ENCODE measurements at regions not wholly inside any gene's neighbourhood (a gene's known extent, or its start where the extent isn't known, plus 50 kb on each side); places are given as distances from the start of the nearest gene placed in this dataset.
"Not testable (repeated sequence)": the region's sequence is repeated elsewhere in the genome, so short reads cannot be mapped to it uniquely, and the experiment has no call there.

- Mint-ChIP-seq H3K27me3 (no peaks in the 10 kb centered on the region), H3K4me1 (ENCODE audit: low read depth in 2 of 2) (no peaks in the 10 kb centered on the region), H3K9me3 (peaks cover 8 to 16% of the 10 kb centered on the region in 2 donors), H3K36me3 (ENCODE audit: insufficient read depth) (no peaks in the 10 kb centered on the region), H3K27ac (no peak overlapping the region), H3K4me3 (no peak overlapping the region)
- ATAC-seq (replicated peaks) (no peak), DNase-seq (no peak)
Measured at GRCh38 chr4:60366661-60367060, 833.5 kb upstream of the ADGRL3 start.

- no peaks in the 10 kb centered on the region for H3K36me3 Mint-ChIP-seq (ENCODE audit: insufficient read depth)
- H3K9me3 Mint-ChIP-seq, result peaks cover 8 to 16% of the 10 kb centered on the region in 2 donors
- H3K27me3 Mint-ChIP-seq, result no peaks in the 10 kb centered on the region
- no peak overlapping the region for H3K27ac Mint-ChIP-seq
- H3K4me1 Mint-ChIP-seq (ENCODE audit: low read depth in 2 of 2), result no peaks in the 10 kb centered on the region
- no peak overlapping the region for H3K4me3 Mint-ChIP-seq
- ATAC-seq (replicated peaks) (no peak), DNase-seq (no peak)
Measured at GRCh38 chr4:60368986-60369385, 831.1 kb upstream of the ADGRL3 start.

- no peaks in the 10 kb centered on the region for H3K36me3 Mint-ChIP-seq (ENCODE audit: insufficient read depth)
- no peak overlapping the region for H3K4me3 Mint-ChIP-seq
- H3K27me3 Mint-ChIP-seq, result no peaks in the 10 kb centered on the region
- DNase-seq, result no peak
- H3K4me1 Mint-ChIP-seq (ENCODE audit: low read depth in 2 of 2), result no peaks in the 10 kb centered on the region
- H3K27ac Mint-ChIP-seq, result no peak overlapping the region
- no peak for ATAC-seq (replicated peaks)
- peaks cover 1 to 10% of the 10 kb centered on the region in 2 donors for H3K9me3 Mint-ChIP-seq
Measured at GRCh38 chr4:60378010-60378409, 822.1 kb upstream of the ADGRL3 start.

GRCh38 chr4:60384516-60384915 is 815.6 kb upstream of the ADGRL3 start:
- Mint-ChIP-seq H3K27me3 (no peaks in the 10 kb centered on the region), H3K9me3 (peaks cover 9 to 23% of the 10 kb centered on the region in 2 donors), H3K27ac (no peak overlapping the region), H3K4me1 (ENCODE audit: low read depth in 2 of 2) (no peaks in the 10 kb centered on the region), H3K36me3 (ENCODE audit: insufficient read depth) (no peaks in the 10 kb centered on the region), H3K4me3 (no peak overlapping the region)
- ATAC-seq (replicated peaks), result no peak
- no peak for DNase-seq

GRCh38 chr4:60389633-60390032 is 810.5 kb upstream of the ADGRL3 start:
- no peak for DNase-seq
- Mint-ChIP-seq H3K27ac (no peak overlapping the region), H3K27me3 (no peaks in the 10 kb centered on the region), H3K9me3 (peaks cover 11 to 20% of the 10 kb centered on the region in 2 donors), H3K4me3 (no peak overlapping the region), H3K36me3 (ENCODE audit: insufficient read depth) (no peaks in the 10 kb centered on the region), H3K4me1 (ENCODE audit: low read depth in 2 of 2) (no peaks in the 10 kb centered on the region)
- ATAC-seq (replicated peaks), result no peak

GRCh38 chr4:60396341-60397049 is 803.6 kb upstream of the ADGRL3 start:
- H3K4me1 Mint-ChIP-seq (ENCODE audit: low read depth in 2 of 2), result no peaks in the 10 kb centered on the region
- H3K27ac Mint-ChIP-seq, result no peak overlapping the region

GRCh38 chr4:60400593-60400992 is 799.5 kb upstream of the ADGRL3 start:
- Mint-ChIP-seq H3K9me3 (peaks cover 5 to 32% of the 10 kb centered on the region in 2 donors), H3K4me1 (ENCODE audit: low read depth in 2 of 2) (no peaks in the 10 kb centered on the region), H3K36me3 (ENCODE audit: insufficient read depth) (no peaks in the 10 kb centered on the region), H3K27ac (no peak overlapping the region), H3K27me3 (no peaks in the 10 kb centered on the region), H3K4me3 (no peak overlapping the region)
- no peak for ATAC-seq (replicated peaks)
- no peak for DNase-seq

More at GRCh38 chr4:60396341-60397049, 803.6 kb upstream of the ADGRL3 start:
- DNase-seq (no peak), ATAC-seq (replicated peaks) (no peak)
- H3K4me3 Mint-ChIP-seq, result no peak overlapping the region
- H3K27me3 Mint-ChIP-seq, result no peaks in the 10 kb centered on the region
- H3K9me3 Mint-ChIP-seq, result peaks cover 12 to 37% of the 10 kb centered on the region in 2 donors
- H3K36me3 Mint-ChIP-seq (ENCODE audit: insufficient read depth), result no peaks in the 10 kb centered on the region

GRCh38 chr4:60404027-60404426 is 796.1 kb upstream of the ADGRL3 start:
- DNase-seq (no peak), ATAC-seq (replicated peaks) (no peak)
- H3K27ac Mint-ChIP-seq, result no peak overlapping the region
- H3K4me1 Mint-ChIP-seq (ENCODE audit: low read depth in 2 of 2), result no peaks in the 10 kb centered on the region
- no peaks in the 10 kb centered on the region for H3K36me3 Mint-ChIP-seq (ENCODE audit: insufficient read depth)
- H3K9me3 Mint-ChIP-seq, result peaks cover 7 to 23% of the 10 kb centered on the region in 2 donors
- no peaks in the 10 kb centered on the region for H3K27me3 Mint-ChIP-seq
- no peak overlapping the region for H3K4me3 Mint-ChIP-seq

GRCh38 chr4:60422439-60422838 is 777.7 kb upstream of the ADGRL3 start:
- H3K27me3 Mint-ChIP-seq, result no peaks in the 10 kb centered on the region
- no peaks in the 10 kb centered on the region for H3K36me3 Mint-ChIP-seq (ENCODE audit: insufficient read depth)

GRCh38 chr4:60423573-60424184 is 776.4 kb upstream of the ADGRL3 start:
- not testable (repeated sequence) for H3K27ac Mint-ChIP-seq; H3K4me3 Mint-ChIP-seq; H3K27me3 Mint-ChIP-seq; ATAC-seq (replicated peaks); DNase-seq; H3K36me3 Mint-ChIP-seq (ENCODE audit: insufficient read depth); H3K4me1 Mint-ChIP-seq (ENCODE audit: low read depth in 2 of 2)
- peaks cover 13 to 14% of the 10 kb centered on the region in 2 donors for H3K9me3 Mint-ChIP-seq

More at GRCh38 chr4:60422439-60422838, 777.7 kb upstream of the ADGRL3 start:
- no peak for DNase-seq
- Mint-ChIP-seq H3K4me1 (ENCODE audit: low read depth in 2 of 2) (no peaks in the 10 kb centered on the region), H3K27ac (no peak overlapping the region), H3K4me3 (no peak overlapping the region), H3K9me3 (peaks cover 18 to 23% of the 10 kb centered on the region in 2 donors)
- no peak for ATAC-seq (replicated peaks)

- DNase-seq (no peak), ATAC-seq (replicated peaks) (no peak)
- Mint-ChIP-seq H3K27ac (no peak overlapping the region), H3K4me1 (ENCODE audit: low read depth in 2 of 2) (no peaks in the 10 kb centered on the region), H3K4me3 (no peak overlapping the region), H3K27me3 (no peaks in the 10 kb centered on the region), H3K36me3 (ENCODE audit: insufficient read depth) (no peaks in the 10 kb centered on the region), H3K9me3 (peaks cover 3 to 15% of the 10 kb centered on the region in 2 donors)
Measured at GRCh38 chr4:60432911-60433310, 767.2 kb upstream of the ADGRL3 start.

- no peaks in the 10 kb centered on the region for H3K36me3 Mint-ChIP-seq (ENCODE audit: insufficient read depth)
- no peak overlapping the region for H3K4me3 Mint-ChIP-seq
- H3K27ac Mint-ChIP-seq, result no peak overlapping the region
- no peaks in the 10 kb centered on the region for H3K27me3 Mint-ChIP-seq
- peaks cover 7 to 25% of the 10 kb centered on the region in 2 donors for H3K9me3 Mint-ChIP-seq
- DNase-seq (no peak), ATAC-seq (replicated peaks) (no peak)
- H3K4me1 Mint-ChIP-seq (ENCODE audit: low read depth in 2 of 2), result no peaks in the 10 kb centered on the region
Measured at GRCh38 chr4:60443068-60443467, 757.1 kb upstream of the ADGRL3 start.

GRCh38 chr4:60443796-60444195 is 756.3 kb upstream of the ADGRL3 start:
- Mint-ChIP-seq H3K36me3 (ENCODE audit: insufficient read depth) (no peaks in the 10 kb centered on the region), H3K4me3 (no peak overlapping the region), H3K4me1 (ENCODE audit: low read depth in 2 of 2) (no peaks in the 10 kb centered on the region), H3K27me3 (no peaks in the 10 kb centered on the region), H3K9me3 (peaks cover 7 to 23% of the 10 kb centered on the region in 2 donors), H3K27ac (no peak overlapping the region)
- ATAC-seq (replicated peaks) (no peak), DNase-seq (no peak)

GRCh38 chr4:60450054-60450453 is 750.1 kb upstream of the ADGRL3 start:
- Mint-ChIP-seq H3K27ac (no peak overlapping the region), H3K4me3 (no peak overlapping the region), H3K9me3 (peaks cover 3 to 8% of the 10 kb centered on the region in 2 donors), H3K36me3 (ENCODE audit: insufficient read depth) (no peaks in the 10 kb centered on the region), H3K27me3 (no peaks in the 10 kb centered on the region), H3K4me1 (ENCODE audit: low read depth in 2 of 2) (no peaks in the 10 kb centered on the region)
- DNase-seq, result no peak
- ATAC-seq (replicated peaks), result no peak
